ENCODE measurements at regions not wholly inside any gene's neighbourhood (a gene's known extent, or its start where the extent isn't known, plus 50 kb on each side); places are given as distances from the start of the nearest gene placed in this dataset.

GRCh38 chr6:134816780-134817179 is 133.1 kb downstream of the ALDH8A1 start:
- Histone ChIP-seq H3K36me3 (no peaks in the 10 kb centered on the region), H3K27ac (no peak overlapping the region), H3K4me1 (no peaks in the 10 kb centered on the region), H3K27me3 (no peaks in the 10 kb centered on the region), H3K9me3 (no peaks in the 10 kb centered on the region), H3K4me3 (no peak overlapping the region)
- intact Hi-C loops (cut with DNase I; ENCODE audit: low total_unique reads) = no loop called here
- no peak for DNase-seq
- no peak for TF ChIP-seq POLR2A (IDR thresholded peaks at IDR 0.05)
- TF ChIP-seq CTCF (IDR thresholded peaks at IDR 0.05) = no peak

DNA sequence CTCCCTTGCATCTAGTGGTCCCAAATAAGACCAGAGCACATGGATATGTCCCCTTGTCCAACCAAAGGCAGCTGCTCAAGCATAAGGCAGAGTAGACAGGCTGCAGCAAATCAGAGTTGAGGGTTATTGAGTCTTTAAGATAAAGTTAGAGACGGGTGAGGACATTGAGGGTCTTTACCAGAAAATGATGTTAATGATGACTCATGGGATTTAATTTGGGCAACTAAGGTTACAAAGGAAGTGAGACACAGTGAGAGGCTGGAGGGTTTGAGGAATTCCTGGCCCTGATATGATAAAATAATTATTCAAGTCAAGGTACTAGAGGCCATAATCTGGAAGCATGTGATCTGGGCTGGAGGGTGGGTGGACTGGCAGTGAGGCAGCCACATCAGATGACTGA is 133.6 kb downstream of the ALDH8A1 start:
- intact Hi-C loops (cut with DNase I; ENCODE audit: low total_unique reads) = no loop called here
- no peaks in the 10 kb centered on the region for H3K36me3 ChIP-seq
- no peak for DNase-seq
- no peaks in the 10 kb centered on the region for H3K9me3 ChIP-seq
- no peak overlapping the region for H3K27ac ChIP-seq
- H3K4me1 ChIP-seq = no peaks in the 10 kb centered on the region
- no peak for TF ChIP-seq CTCF (IDR thresholded peaks at IDR 0.05)
- no peak for TF ChIP-seq POLR2A (IDR thresholded peaks at IDR 0.05)
- H3K4me3 ChIP-seq = no peak overlapping the region
- H3K27me3 ChIP-seq = no peaks in the 10 kb centered on the region

DNA sequence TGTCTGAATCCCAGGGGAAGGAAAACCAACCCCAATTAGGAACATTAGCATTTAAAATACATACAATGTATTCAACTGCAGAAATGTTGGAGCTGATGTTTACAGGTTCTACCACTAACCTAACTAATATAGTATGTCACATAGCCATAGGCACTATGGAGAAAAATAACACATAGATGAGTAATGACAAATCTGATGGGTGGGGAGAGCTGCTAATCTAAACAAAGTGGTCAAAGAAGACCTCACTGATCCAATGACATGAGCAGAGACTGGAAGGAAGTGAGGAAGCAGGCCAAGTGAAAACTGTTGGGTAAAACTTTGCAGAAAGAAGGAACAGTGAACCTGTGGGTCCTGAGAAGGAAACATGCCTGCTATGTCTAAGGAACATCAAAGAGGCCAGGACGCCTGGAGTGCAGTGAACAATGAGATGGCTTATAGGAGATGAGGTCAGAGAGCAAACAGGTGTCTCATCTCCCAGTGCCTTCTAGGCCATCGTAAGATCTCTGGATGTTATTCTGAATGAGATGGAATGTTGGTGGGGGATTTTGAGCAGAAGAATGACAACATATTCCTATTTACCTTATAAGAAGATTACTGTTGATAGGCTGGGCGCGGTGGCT is 135.7 kb downstream of the ALDH8A1 start:
- no peaks in the 10 kb centered on the region for H3K36me3 ChIP-seq
- no peak overlapping the region for H3K4me3 ChIP-seq
- H3K27ac ChIP-seq = no peak overlapping the region
- H3K4me1 ChIP-seq = no peaks in the 10 kb centered on the region
- H3K27me3 ChIP-seq = no peaks in the 10 kb centered on the region
- intact Hi-C loops (cut with DNase I; ENCODE audit: low total_unique reads) = no loop called here
- H3K9me3 ChIP-seq = no peaks in the 10 kb centered on the region
- DNase-seq = no peak
- no peak for TF ChIP-seq CTCF (IDR thresholded peaks at IDR 0.05)
- no peak for TF ChIP-seq POLR2A (IDR thresholded peaks at IDR 0.05)

DNA sequence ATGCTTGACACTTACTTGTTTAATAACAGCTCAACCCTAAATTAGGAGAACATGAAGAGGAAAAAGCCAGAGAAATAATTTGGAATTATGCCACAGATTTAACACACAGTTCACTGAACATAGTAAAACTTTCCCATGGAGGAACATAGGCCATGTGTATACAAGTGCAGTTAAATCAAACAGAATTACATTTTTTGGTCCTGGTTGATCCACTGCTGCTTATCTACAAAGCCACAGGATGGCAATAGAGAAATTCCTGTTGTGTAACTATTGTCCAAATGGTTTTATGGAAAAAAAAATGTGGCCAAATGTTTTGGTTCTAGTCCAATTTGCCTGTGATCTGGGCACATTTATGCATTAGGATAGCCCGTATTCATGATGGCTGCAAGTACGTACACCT is 136.8 kb downstream of the ALDH8A1 start:
- Histone ChIP-seq H3K36me3 (no peaks in the 10 kb centered on the region), H3K4me1 (no peaks in the 10 kb centered on the region), H3K4me3 (no peak overlapping the region), H3K9me3 (no peaks in the 10 kb centered on the region), H3K27me3 (no peaks in the 10 kb centered on the region), H3K27ac (no peak overlapping the region)
- DNase-seq = no peak
- TF ChIP-seq POLR2A (IDR thresholded peaks at IDR 0.05) (no peak), CTCF (IDR thresholded peaks at IDR 0.05) (no peak)
- intact Hi-C loops (cut with DNase I; ENCODE audit: low total_unique reads) = no loop called here

GRCh38 chr6:134810402-134810801 is 139.5 kb downstream of the ALDH8A1 start:
- no peak for DNase-seq
- H3K27me3 ChIP-seq = no peaks in the 10 kb centered on the region
- no peaks in the 10 kb centered on the region for H3K9me3 ChIP-seq
- TF ChIP-seq POLR2A (IDR thresholded peaks at IDR 0.05) = no peak
- no peak for TF ChIP-seq CTCF (IDR thresholded peaks at IDR 0.05)
- H3K27ac ChIP-seq = no peak overlapping the region
- no peaks in the 10 kb centered on the region for H3K36me3 ChIP-seq
- intact Hi-C loops (cut with DNase I; ENCODE audit: low total_unique reads) = no loop called here
- no peaks in the 10 kb centered on the region for H3K4me1 ChIP-seq
- H3K4me3 ChIP-seq = no peak overlapping the region

Measured in uterus (tissue), 3 donors.